ENCODE measurements at regions not wholly inside any gene's neighbourhood (a gene's known extent, or its start where the extent isn't known, plus 50 kb on each side); places are given as distances from the start of the nearest gene placed in this dataset.

GRCh38 chr12:25323581-25323982 is 72.9 kb upstream of the KRAS start:
- H3K4me3 ChIP-seq (ENCODE audit: low read length in 2 of 2), result no peak overlapping the region
- H3K4me1 Mint-ChIP-seq, result peaks cover 33 to 44% (median 37%) of the 10 kb centered on the region in 4 donors
- no peaks in the 10 kb centered on the region for H3K36me3 ChIP-seq (ENCODE audit: insufficient read depth, low read length)
- no peaks in the 10 kb centered on the region for H3K27me3 ChIP-seq (ENCODE audit: insufficient read depth, low read length)
- peaks cover 30% of the 10 kb centered on the region for H3K4me1 ChIP-seq (ENCODE audit: insufficient read depth, low read length)
- no peak overlapping the region for H3K27ac ChIP-seq (ENCODE audit: low read depth, low read length)
- H3K4me3 Mint-ChIP-seq, result peak overlapping the region in 7 of 8 donors; percentile 1 to 91 (median 49)
- no peaks in the 10 kb centered on the region for H3K36me3 Mint-ChIP-seq
- DNase-seq, result peak in 3 of 5 donors; percentile 11 to 28 (median 19)
- POLR2A ChIA-PET (ENCODE audit: partially characterized antibody), result interaction anchor here (1.0 to 2.5 kb wide), 7 partner anchors 38 to 82 kb away, joined by 3 to 13 read pairs (median 4); partner anchors contain the start of gene KRAS
- H3K9me3 Mint-ChIP-seq, result no peaks in the 10 kb centered on the region
- CTCF ChIA-PET (ENCODE audit: partially characterized antibody), result interaction anchor here (0.9 to 1.5 kb wide), 4 partner anchors 11 to 82 kb away, joined by 3 to 7 read pairs (median 4); no protein-coding TSS in a partner anchor
- peak overlapping the region; percentile 4 to 82 (median 60) for H3K27ac Mint-ChIP-seq
- H3K9me3 ChIP-seq (ENCODE audit: control insufficient read depth in 1 of 2, low read length in 2 of 2), result no peaks in the 10 kb centered on the region
- intact Hi-C loops (cut with micrococcal nuclease), result loop anchor here (2.0 to 5.0 kb wide), 3 partner anchors 36 to 73 kb away; partner anchors contain the start of gene KRAS
- H3K27me3 Mint-ChIP-seq, result no peaks in the 10 kb centered on the region

- Mint-ChIP-seq H3K4me3 (peak overlapping the region; percentile 63 to 91 (median 78)), H3K27ac (peak overlapping the region; percentile 60 to 92 (median 86)), H3K36me3 (no peaks in the 10 kb centered on the region), H3K9me3 (no peaks in the 10 kb centered on the region), H3K4me1 (peaks cover 33 to 44% (median 37%) of the 10 kb centered on the region in 4 donors), H3K27me3 (no peaks in the 10 kb centered on the region)
- ChIA-PET POLR2A (ENCODE audit: partially characterized antibody) (interaction anchor here (1.1 to 2.5 kb wide), 4 partner anchors 38 to 72 kb away, joined by 3 to 13 read pairs (median 8); partner anchors contain the start of gene KRAS), CTCF (ENCODE audit: partially characterized antibody) (interaction anchor here (0.9 to 1.5 kb wide), 4 partner anchors 11 to 82 kb away, joined by 3 to 7 read pairs (median 4); no protein-coding TSS in a partner anchor)
- intact Hi-C loops (cut with micrococcal nuclease), result loop anchor here (2.0 to 5.0 kb wide), 3 partner anchors 36 to 72 kb away; partner anchors contain the start of gene KRAS
- no peaks in the 10 kb centered on the region for H3K27me3 ChIP-seq (ENCODE audit: insufficient read depth, low read length)
- H3K9me3 ChIP-seq (ENCODE audit: control insufficient read depth in 1 of 2, low read length in 2 of 2), result no peaks in the 10 kb centered on the region
- H3K4me3 ChIP-seq (ENCODE audit: low read length in 2 of 2), result peak overlapping the region in 1 of 2 donors; percentile 20
- peak overlapping the region; percentile 3 for H3K27ac ChIP-seq (ENCODE audit: low read depth, low read length)
- no peak for DNase-seq
- no peaks in the 10 kb centered on the region for H3K36me3 ChIP-seq (ENCODE audit: insufficient read depth, low read length)
- peaks cover 30% of the 10 kb centered on the region for H3K4me1 ChIP-seq (ENCODE audit: insufficient read depth, low read length)
Observed at GRCh38 chr12:25322918-25323531, 72.3 kb upstream of the KRAS start.

DNA sequence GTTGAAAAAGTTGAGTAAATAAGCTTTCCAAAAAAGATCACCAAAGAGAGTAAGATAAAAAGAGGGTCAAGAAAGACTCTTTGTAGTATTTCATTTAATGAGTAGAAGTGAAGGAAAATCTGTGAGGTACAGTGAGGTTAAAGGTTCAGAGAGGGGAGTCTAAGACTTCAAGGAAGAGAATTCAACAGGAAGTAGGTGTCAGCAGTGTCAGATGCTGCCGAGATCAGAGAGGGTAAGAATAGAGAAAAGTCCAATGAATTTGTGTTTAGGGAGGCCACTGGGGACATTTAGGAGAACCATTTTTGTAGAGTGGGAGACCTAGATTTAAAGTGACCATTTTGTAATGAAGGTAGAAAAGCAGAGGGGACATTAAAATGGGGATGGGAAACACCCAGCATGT is 71.6 kb upstream of the KRAS start:
- no peaks in the 10 kb centered on the region for H3K27me3 ChIP-seq (ENCODE audit: insufficient read depth, low read length)
- peak overlapping the region; percentile 3 for H3K27ac ChIP-seq (ENCODE audit: low read depth, low read length)
- Mint-ChIP-seq H3K4me1 (peaks cover 33 to 44% (median 37%) of the 10 kb centered on the region in 4 donors), H3K4me3 (peak overlapping the region; percentile 63 to 91 (median 78)), H3K9me3 (no peaks in the 10 kb centered on the region), H3K27me3 (no peaks in the 10 kb centered on the region), H3K36me3 (no peaks in the 10 kb centered on the region), H3K27ac (peak overlapping the region; percentile 60 to 92 (median 86))
- peaks cover 30% of the 10 kb centered on the region for H3K4me1 ChIP-seq (ENCODE audit: insufficient read depth, low read length)
- no peaks in the 10 kb centered on the region for H3K36me3 ChIP-seq (ENCODE audit: insufficient read depth, low read length)
- intact Hi-C loops (cut with micrococcal nuclease), result loop anchor here (2.0 to 5.0 kb wide), 3 partner anchors 35 to 72 kb away; partner anchors contain the start of gene KRAS
- CTCF ChIA-PET (ENCODE audit: partially characterized antibody), result interaction anchor here (1.3 to 1.7 kb wide), 2 partner anchors 13 to 41 kb away, joined by 3 to 4 read pairs; no protein-coding TSS in a partner anchor
- DNase-seq, result peak in 2 of 5 donors; percentile 8 to 22
- H3K9me3 ChIP-seq (ENCODE audit: control insufficient read depth in 1 of 2, low read length in 2 of 2), result no peaks in the 10 kb centered on the region
- POLR2A ChIA-PET (ENCODE audit: partially characterized antibody), result interaction anchor here (0.6 to 2.5 kb wide), 5 partner anchors 12 to 71 kb away, joined by 3 to 12 read pairs (median 7); partner anchors contain the start of gene KRAS
- peak overlapping the region in 1 of 2 donors; percentile 20 for H3K4me3 ChIP-seq (ENCODE audit: low read length in 2 of 2)

- intact Hi-C loops (cut with micrococcal nuclease), result loop anchor here (2.0 to 5.0 kb wide), 3 partner anchors 34 to 71 kb away; partner anchors contain the start of gene KRAS
- Histone ChIP-seq H3K27ac (ENCODE audit: low read depth, low read length) (no peak overlapping the region), H3K9me3 (ENCODE audit: control insufficient read depth in 1 of 2, low read length in 2 of 2) (no peaks in the 10 kb centered on the region), H3K4me1 (ENCODE audit: insufficient read depth, low read length) (peaks cover 30% of the 10 kb centered on the region), H3K4me3 (ENCODE audit: low read length in 2 of 2) (no peak overlapping the region), H3K27me3 (ENCODE audit: insufficient read depth, low read length) (no peaks in the 10 kb centered on the region), H3K36me3 (ENCODE audit: insufficient read depth, low read length) (no peaks in the 10 kb centered on the region)
- Mint-ChIP-seq H3K36me3 (no peaks in the 10 kb centered on the region), H3K4me1 (peaks cover 33 to 44% (median 37%) of the 10 kb centered on the region in 4 donors), H3K27ac (peak overlapping the region in 3 of 7 donors; percentile 60 to 92 (median 62)), H3K27me3 (no peaks in the 10 kb centered on the region), H3K9me3 (no peaks in the 10 kb centered on the region), H3K4me3 (peak overlapping the region in 3 of 8 donors; percentile 78 to 91 (median 85))
- ChIA-PET CTCF (ENCODE audit: partially characterized antibody) (interaction anchor here (1.7 kb wide), 1 partner anchor 13 kb away, joined by 4 read pairs; no protein-coding TSS in a partner anchor), POLR2A (ENCODE audit: partially characterized antibody) (interaction anchor here (0.6 to 2.5 kb wide), 4 partner anchors 12 to 71 kb away, joined by 3 to 12 read pairs (median 4); partner anchors contain the start of gene KRAS)
- no peak for DNase-seq
Observed at GRCh38 chr12:25321772-25322171, 71.0 kb upstream of the KRAS start.

DNA sequence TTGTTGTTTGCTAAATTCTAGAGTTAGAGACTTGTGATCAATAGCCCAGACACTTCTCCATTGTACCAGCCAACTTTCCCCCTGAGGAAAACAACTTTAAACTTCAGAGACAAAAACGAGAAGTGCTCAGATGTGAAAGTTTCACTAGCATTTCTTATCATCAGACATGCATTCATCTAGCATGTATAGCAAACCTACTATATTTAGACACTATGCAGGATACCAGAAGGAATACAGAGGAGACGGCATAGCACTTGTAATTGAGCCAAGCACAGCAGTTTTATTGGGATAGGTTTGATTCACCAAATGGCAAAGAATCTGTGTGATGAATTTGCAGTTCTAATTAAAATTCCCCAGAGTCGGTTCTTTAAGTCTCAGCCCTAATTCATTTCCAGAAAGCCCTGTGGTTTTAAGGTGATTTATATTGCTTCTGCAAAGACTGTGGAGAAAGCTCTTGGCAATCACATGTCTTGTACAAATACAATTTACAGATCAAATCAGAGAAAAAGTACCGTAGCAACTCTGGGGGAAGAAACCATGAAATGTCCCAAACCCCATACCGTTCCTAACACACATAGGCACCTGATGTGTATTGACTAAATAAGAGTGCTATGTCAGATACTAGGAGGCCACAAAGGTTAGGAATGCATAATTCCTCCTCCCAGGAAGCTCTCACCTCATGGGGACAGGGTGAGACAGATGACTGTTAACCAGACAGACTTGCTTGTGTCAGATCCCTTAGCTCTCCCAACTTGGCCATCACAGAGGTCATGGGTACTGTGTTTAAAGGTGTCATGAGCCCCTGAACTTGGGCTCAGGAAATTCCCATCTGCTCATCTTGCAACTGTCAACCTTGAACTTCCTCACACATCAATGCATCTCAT is 69.6 kb upstream of the KRAS start:
- POLR2A ChIA-PET (ENCODE audit: partially characterized antibody), result interaction anchor here (1.4 to 2.5 kb wide), 2 partner anchors 57 to 70 kb away, joined by 5 to 12 read pairs; partner anchors contain the start of gene KRAS

GRCh38 chr12:25319233-25319984 is 68.7 kb upstream of the KRAS start:
- H3K27ac Mint-ChIP-seq, result no peak overlapping the region
- no peaks in the 10 kb centered on the region for H3K27me3 Mint-ChIP-seq
- ChIA-PET CTCF (ENCODE audit: partially characterized antibody) (no interaction called here), POLR2A (ENCODE audit: partially characterized antibody) (no interaction called here)
- intact Hi-C loops (cut with micrococcal nuclease), result no loop called here
- H3K4me3 Mint-ChIP-seq, result no peak overlapping the region
- no peak for DNase-seq
- Histone ChIP-seq H3K36me3 (ENCODE audit: insufficient read depth, low read length) (no peaks in the 10 kb centered on the region), H3K4me3 (ENCODE audit: low read length in 2 of 2) (no peak overlapping the region), H3K27ac (ENCODE audit: low read depth, low read length) (no peak overlapping the region), H3K4me1 (ENCODE audit: insufficient read depth, low read length) (peaks cover 27% of the 10 kb centered on the region), H3K9me3 (ENCODE audit: control insufficient read depth in 1 of 2, low read length in 2 of 2) (no peaks in the 10 kb centered on the region), H3K27me3 (ENCODE audit: insufficient read depth, low read length) (no peaks in the 10 kb centered on the region)
- H3K36me3 Mint-ChIP-seq, result no peaks in the 10 kb centered on the region
- no peaks in the 10 kb centered on the region for H3K9me3 Mint-ChIP-seq
- peaks cover 33 to 44% (median 37%) of the 10 kb centered on the region in 4 donors for H3K4me1 Mint-ChIP-seq

More for the DNA sequence above, 69.6 kb upstream of the KRAS start:
- no peak overlapping the region for H3K4me3 ChIP-seq (ENCODE audit: low read length in 2 of 2)
- H3K4me3 Mint-ChIP-seq, result no peak overlapping the region
- H3K27me3 ChIP-seq (ENCODE audit: insufficient read depth, low read length), result no peaks in the 10 kb centered on the region
- H3K27ac ChIP-seq (ENCODE audit: low read depth, low read length), result no peak overlapping the region
- peaks cover 33 to 44% (median 37%) of the 10 kb centered on the region in 4 donors for H3K4me1 Mint-ChIP-seq
- H3K27ac Mint-ChIP-seq, result peak overlapping the region in 1 of 7 donors; percentile 6
- H3K4me1 ChIP-seq (ENCODE audit: insufficient read depth, low read length), result peaks cover 30% of the 10 kb centered on the region
- intact Hi-C loops (cut with micrococcal nuclease), result loop anchor here (5.0 kb wide), 1 partner anchor 33 kb away; no protein-coding TSS in a partner anchor
- no peaks in the 10 kb centered on the region for H3K9me3 ChIP-seq (ENCODE audit: control insufficient read depth in 1 of 2, low read length in 2 of 2)
- H3K27me3 Mint-ChIP-seq, result no peaks in the 10 kb centered on the region
- H3K9me3 Mint-ChIP-seq, result no peaks in the 10 kb centered on the region
- no peaks in the 10 kb centered on the region for H3K36me3 Mint-ChIP-seq
- DNase-seq, result no peak
- no peaks in the 10 kb centered on the region for H3K36me3 ChIP-seq (ENCODE audit: insufficient read depth, low read length)
- CTCF ChIA-PET (ENCODE audit: partially characterized antibody), result no interaction called here

Data from CD4-positive, alpha-beta memory T cell (primary cell).